Suprapubic skin (tissue), 4 donors: ENCODE measurements at regions not wholly inside any gene's neighbourhood (a gene's known extent, or its start where the extent isn't known, plus 50 kb on each side); places are given as distances from the start of the nearest gene placed in this dataset.

ENCODE experiments used
- DNase-seq, 2 donors: peaks; one replicate each; pipeline ENCODE4 v3.0.0-alpha.2; 2019; ENCODE audit warnings: low spot score in 2 of 2
- H3K27ac ChIP-seq: fragments of 200-600 bp; sonication (generic); one replicate; pipeline ENCODE4 v1.5.1; 2019
- H3K27me3 ChIP-seq: fragments of 200-600 bp; sonication (generic); one replicate; pipeline ENCODE4 v1.5.1; 2019
- H3K36me3 ChIP-seq: fragments of 200-600 bp; sonication (generic); one replicate; pipeline ENCODE4 v1.5.1; 2019
- H3K4me1 ChIP-seq: fragments of 200-600 bp; sonication (generic); one replicate; pipeline ENCODE4 v1.5.1; 2019
- H3K4me3 ChIP-seq: fragments of 200-600 bp; sonication (generic); one replicate; pipeline ENCODE4 v1.5.1; 2019; ENCODE audit warnings: mild to moderate bottlenecking
- H3K9me3 ChIP-seq: fragments of 200-600 bp; sonication (generic); one replicate; pipeline ENCODE4 v1.5.1; 2019
- CTCF ChIP-seq, 2 donors: fragments of 200-600 bp in 1 of 2; fragments of 450-650 bp in 1 of 2; sonication (generic) in 1 of 2; IDR thresholded peaks; one replicate each; pipeline ENCODE4 v1.5.1; 2016 to 2019; ENCODE audit warnings: antibody characterized with exemption in 2 of 2, mild to moderate bottlenecking in 1 of 2, moderate library complexity in 1 of 2
- EP300 ChIP-seq: sonication (generic); formaldehyde crosslinking; IDR thresholded peaks from one replicate; pipeline ENCODE4 v1.6.1; 2017; ENCODE audit warnings: antibody characterized with exemption
- POLR2A ChIP-seq, 2 donors: fragments of 450-650 bp; IDR thresholded peaks; one replicate each; pipeline ENCODE4 v1.6.1; 2017; ENCODE audit warnings: antibody characterized with exemption in 2 of 2, mild to moderate bottlenecking in 2 of 2, moderate library complexity in 2 of 2
- POLR2AphosphoS5 ChIP-seq, 3 donors: sonication (generic); formaldehyde crosslinking; IDR thresholded peaks; one replicate each; pipeline ENCODE4 v1.6.1; 2017; ENCODE audit warnings: antibody characterized with exemption in 3 of 3
- WGBS: methylation state at CpG from one replicate; pipeline ENCODE4 v1.1.5; 2018; 5-methylcytosine and 5-hydroxymethylcytosine counted together

DNA sequence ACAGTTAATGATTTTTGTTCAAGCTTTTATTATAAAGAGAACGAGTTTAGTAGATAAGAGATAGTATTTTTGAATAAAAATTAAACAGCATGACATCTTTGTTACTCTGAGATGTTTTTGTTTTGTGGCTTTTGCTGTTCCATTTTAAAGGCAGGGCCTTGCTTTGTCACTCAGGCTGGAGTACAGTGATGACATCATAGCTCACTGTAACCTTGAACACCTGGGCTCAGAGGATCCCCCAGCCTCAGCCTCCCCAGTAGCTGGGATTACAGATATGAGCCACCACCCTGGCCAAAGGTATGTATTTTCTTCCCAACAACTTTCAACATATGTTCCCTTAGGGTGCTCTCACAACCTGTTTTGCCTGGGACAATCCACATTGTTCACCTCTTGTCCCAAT, 730.9 kb upstream of the RGMB start:
- no peak for DNase-seq
- Histone ChIP-seq H3K36me3 (no peaks in the 10 kb centered on the region), H3K27me3 (no peaks in the 10 kb centered on the region), H3K27ac (no peak overlapping the region), H3K9me3 (no peaks in the 10 kb centered on the region), H3K4me3 (no peak overlapping the region), H3K4me1 (no peaks in the 10 kb centered on the region)
- TF ChIP-seq CTCF (IDR thresholded peaks at IDR 0.05) (no peak), POLR2A (IDR thresholded peaks at IDR 0.05) (no peak), POLR2AphosphoS5 (IDR thresholded peaks at IDR 0.05) (no peak), EP300 (no peak)
- WGBS, result 70% methylated on average over 1 of the region's 1 CpG

DNA sequence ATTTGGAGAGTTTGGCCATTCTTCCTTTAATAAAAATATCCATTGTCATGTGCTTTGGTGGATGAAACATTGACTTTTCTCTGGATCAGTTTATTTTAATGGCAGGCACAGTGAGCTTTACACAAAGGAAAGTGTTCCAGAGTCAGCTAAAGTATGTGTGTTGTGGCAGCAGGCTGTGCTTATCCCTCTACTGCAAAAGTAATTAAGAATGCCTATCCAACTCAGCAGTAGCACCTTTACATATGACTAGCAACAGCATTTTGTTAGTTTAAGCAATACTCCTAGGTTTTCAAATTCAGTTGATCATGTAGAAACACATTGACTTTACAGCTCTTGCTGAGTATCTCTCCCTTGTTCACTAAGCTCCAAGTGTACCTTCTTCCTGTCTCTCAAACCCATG, 730.5 kb upstream of the RGMB start:
- Histone ChIP-seq H3K36me3 (no peaks in the 10 kb centered on the region), H3K4me1 (no peaks in the 10 kb centered on the region), H3K4me3 (no peak overlapping the region), H3K9me3 (no peaks in the 10 kb centered on the region), H3K27ac (no peak overlapping the region), H3K27me3 (no peaks in the 10 kb centered on the region)
- DNase-seq, result no peak
- TF ChIP-seq POLR2A (IDR thresholded peaks at IDR 0.05) (no peak), CTCF (IDR thresholded peaks at IDR 0.05) (no peak), POLR2AphosphoS5 (IDR thresholded peaks at IDR 0.05) (no peak), EP300 (no peak)

DNA sequence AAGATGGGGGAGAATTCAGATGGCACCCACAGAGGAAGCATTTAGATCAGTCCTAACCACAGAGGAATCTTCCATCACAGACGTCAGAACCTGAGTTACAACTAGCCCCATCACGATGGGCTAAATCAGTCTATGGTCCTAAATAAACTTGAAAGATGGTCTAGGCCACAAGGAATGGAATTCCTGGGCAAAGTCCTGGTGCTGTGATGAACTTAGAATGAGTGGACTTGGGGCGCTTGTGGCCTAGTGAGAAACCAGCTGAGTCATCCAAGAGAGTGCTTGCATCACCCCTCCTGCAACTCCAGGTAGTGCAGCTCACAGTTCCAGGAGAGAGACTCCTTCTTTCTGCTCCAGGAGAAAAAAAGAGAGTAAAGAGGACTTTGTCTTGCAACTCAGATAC, 722.9 kb upstream of the RGMB start:
- no peaks in the 10 kb centered on the region for H3K4me1 ChIP-seq
- no peaks in the 10 kb centered on the region for H3K9me3 ChIP-seq
- DNase-seq, result no peak
- TF ChIP-seq POLR2AphosphoS5 (IDR thresholded peaks at IDR 0.05) (no peak), CTCF (IDR thresholded peaks at IDR 0.05) (no peak), POLR2A (IDR thresholded peaks at IDR 0.05) (no peak), EP300 (no peak)
- H3K4me3 ChIP-seq, result no peak overlapping the region
- no peaks in the 10 kb centered on the region for H3K36me3 ChIP-seq
- H3K27ac ChIP-seq, result no peak overlapping the region
- 97% methylated on average over 3 of the region's 3 CpGs for WGBS
- no peaks in the 10 kb centered on the region for H3K27me3 ChIP-seq

DNA sequence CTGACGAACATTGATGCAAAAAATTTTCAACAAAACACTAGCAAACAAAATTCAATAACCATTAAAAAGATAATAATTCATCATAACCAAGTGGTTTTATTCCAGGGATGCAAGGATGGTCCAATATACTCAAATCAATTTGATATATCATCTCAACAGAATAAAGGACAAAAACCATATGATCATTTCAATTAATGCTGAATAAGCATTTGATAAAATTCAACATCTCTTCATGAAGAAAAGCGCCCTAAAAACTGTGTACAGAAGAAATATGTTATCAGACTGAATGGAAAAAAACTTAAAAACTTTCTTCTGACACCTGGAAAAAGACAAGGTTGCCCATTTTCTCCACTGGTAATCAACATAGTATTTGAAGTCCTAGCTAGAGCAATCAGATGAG, 720.3 kb upstream of the RGMB start:
- Histone ChIP-seq H3K27ac (no peak overlapping the region), H3K4me3 (no peak overlapping the region), H3K36me3 (no peaks in the 10 kb centered on the region), H3K9me3 (no peaks in the 10 kb centered on the region), H3K4me1 (no peaks in the 10 kb centered on the region), H3K27me3 (no peaks in the 10 kb centered on the region)
- WGBS, result 88% methylated on average over 2 of the region's 2 CpGs
- DNase-seq, result no peak
- TF ChIP-seq POLR2A (IDR thresholded peaks at IDR 0.05) (no peak), CTCF (IDR thresholded peaks at IDR 0.05) (no peak), EP300 (no peak), POLR2AphosphoS5 (IDR thresholded peaks at IDR 0.05) (no peak)

DNA sequence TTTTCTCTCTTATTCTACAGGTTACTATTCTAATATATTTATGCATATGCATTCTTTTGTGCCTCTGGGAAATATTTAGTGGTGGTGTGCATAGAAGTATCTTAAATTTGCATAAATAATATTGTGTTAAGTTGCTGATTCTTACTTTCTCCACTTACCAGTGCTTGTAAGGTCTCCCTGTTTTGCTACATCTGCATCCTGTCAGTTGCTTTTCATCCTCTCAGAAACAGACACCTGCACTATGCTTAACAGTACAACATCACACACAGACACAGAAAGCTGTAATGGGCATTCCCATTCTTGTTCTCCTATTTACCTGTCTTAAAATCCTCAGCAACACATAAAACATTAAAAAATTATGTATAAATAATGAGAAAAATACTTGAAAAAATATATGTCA, 713.3 kb upstream of the RGMB start:
- H3K9me3 ChIP-seq, result no peaks in the 10 kb centered on the region
- no peak overlapping the region for H3K27ac ChIP-seq
- TF ChIP-seq CTCF (IDR thresholded peaks at IDR 0.05) (no peak), EP300 (no peak), POLR2AphosphoS5 (IDR thresholded peaks at IDR 0.05) (no peak), POLR2A (IDR thresholded peaks at IDR 0.05) (no peak)
- no peaks in the 10 kb centered on the region for H3K27me3 ChIP-seq
- no peaks in the 10 kb centered on the region for H3K36me3 ChIP-seq
- no peak overlapping the region for H3K4me3 ChIP-seq
- no peaks in the 10 kb centered on the region for H3K4me1 ChIP-seq
- no peak for DNase-seq
